ENCODE measurements at regions not wholly inside any gene's neighbourhood (a gene's known extent, or its start where the extent isn't known, plus 50 kb on each side); places are given as distances from the start of the nearest gene placed in this dataset.

DNA sequence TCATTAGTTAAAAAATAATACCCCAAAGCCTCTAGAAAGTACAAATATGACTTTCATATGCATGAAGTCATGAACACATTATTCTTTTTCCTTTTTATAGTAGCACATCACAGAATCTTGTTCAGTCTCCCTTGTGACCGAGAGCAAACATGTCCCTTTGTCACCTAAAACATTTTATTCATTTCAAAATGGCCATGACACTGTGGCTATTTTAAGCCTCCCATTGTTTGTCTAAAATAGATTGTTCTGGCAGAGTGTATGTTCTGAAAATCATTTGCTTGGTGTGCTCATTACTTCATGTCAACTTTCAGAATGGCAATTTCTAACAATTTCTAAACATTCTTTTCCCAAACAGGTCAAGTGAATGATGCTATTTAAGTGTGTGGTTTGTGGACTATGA, 865.0 kb downstream of the JRKL start (continued):
- TF ChIP-seq HDAC8 (tag; IDR thresholded peaks at IDR 0.05) (no peak), ZNF444 (CRISPR knock-in tag; IDR thresholded peaks at IDR 0.05) (no peak), ZNF232 (CRISPR knock-in tag; IDR thresholded peaks at IDR 0.05) (no peak), MBD2 (IDR thresholded peaks at IDR 0.05; ENCODE audit: borderline replicate concordance, low read depth) (no peak), ETS2 (tag; IDR thresholded peaks at IDR 0.05; ENCODE audit: borderline replicate concordance, poor library complexity, severe bottlenecking) (no peak), PCBP2 (IDR thresholded peaks at IDR 0.05; ENCODE audit: low read depth, low read length, poor library complexity, severe bottlenecking) (no peak)
- TF ChIP-seq, protein P1, sequence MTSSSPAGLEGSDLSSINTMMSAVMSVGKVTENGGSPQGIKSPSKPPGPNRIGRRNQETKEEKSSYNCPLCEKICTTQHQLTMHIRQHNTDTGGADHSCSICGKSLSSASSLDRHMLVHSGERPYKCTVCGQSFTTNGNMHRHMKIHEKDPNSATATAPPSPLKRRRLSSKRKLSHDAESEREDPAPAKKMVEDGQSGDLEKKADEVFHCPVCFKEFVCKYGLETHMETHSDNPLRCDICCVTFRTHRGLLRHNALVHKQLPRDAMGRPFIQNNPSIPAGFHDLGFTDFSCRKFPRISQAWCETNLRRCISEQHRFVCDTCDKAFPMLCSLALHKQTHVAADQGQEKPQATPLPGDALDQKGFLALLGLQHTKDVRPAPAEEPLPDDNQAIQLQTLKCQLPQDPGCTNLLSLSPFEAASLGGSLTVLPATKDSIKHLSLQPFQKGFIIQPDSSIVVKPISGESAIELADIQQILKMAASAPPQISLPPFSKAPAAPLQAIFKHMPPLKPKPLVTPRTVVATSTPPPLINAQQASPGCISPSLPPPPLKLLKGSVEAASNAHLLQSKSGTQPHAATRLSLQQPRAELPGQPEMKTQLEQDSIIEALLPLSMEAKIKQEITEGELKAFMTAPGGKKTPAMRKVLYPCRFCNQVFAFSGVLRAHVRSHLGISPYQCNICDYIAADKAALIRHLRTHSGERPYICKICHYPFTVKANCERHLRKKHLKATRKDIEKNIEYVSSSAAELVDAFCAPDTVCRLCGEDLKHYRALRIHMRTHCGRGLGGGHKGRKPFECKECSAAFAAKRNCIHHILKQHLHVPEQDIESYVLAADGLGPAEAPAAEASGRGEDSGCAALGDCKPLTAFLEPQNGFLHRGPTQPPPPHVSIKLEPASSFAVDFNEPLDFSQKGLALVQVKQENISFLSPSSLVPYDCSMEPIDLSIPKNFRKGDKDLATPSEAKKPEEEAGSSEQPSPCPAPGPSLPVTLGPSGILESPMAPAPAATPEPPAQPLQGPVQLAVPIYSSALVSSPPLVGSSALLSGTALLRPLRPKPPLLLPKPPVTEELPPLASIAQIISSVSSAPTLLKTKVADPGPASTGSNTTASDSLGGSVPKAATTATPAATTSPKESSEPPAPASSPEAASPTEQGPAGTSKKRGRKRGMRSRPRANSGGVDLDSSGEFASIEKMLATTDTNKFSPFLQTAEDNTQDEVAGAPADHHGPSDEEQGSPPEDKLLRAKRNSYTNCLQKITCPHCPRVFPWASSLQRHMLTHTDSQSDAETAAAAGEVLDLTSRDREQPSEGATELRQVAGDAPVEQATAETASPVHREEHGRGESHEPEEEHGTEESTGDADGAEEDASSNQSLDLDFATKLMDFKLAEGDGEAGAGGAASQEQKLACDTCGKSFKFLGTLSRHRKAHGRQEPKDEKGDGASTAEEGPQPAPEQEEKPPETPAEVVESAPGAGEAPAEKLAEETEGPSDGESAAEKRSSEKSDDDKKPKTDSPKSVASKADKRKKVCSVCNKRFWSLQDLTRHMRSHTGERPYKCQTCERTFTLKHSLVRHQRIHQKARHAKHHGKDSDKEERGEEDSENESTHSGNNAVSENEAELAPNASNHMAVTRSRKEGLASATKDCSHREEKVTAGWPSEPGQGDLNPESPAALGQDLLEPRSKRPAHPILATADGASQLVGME (CRISPR knock-in tag; IDR thresholded peaks at IDR 0.05): no peak

Measured in K562 (cell line).